GM20000 (cell line): ENCODE measurements at regions not wholly inside any gene's neighbourhood (a gene's known extent, or its start where the extent isn't known, plus 50 kb on each side); places are given as distances from the start of the nearest gene placed in this dataset.

ENCODE experiments used
- DNase-seq: peaks from one replicate; pipeline ENCODE4 v3.0.0; 2012; ENCODE audit warnings: low spot score
- TF ChIP-seq, protein P1 (sequence below): IDR thresholded peaks from 2 replicates; pipeline ENCODE4 v1.5.1; 2012; ENCODE audit warnings: mild to moderate bottlenecking, control low read depth; ENCODE audit errors: extremely low read depth, missing control alignments

DNA sequence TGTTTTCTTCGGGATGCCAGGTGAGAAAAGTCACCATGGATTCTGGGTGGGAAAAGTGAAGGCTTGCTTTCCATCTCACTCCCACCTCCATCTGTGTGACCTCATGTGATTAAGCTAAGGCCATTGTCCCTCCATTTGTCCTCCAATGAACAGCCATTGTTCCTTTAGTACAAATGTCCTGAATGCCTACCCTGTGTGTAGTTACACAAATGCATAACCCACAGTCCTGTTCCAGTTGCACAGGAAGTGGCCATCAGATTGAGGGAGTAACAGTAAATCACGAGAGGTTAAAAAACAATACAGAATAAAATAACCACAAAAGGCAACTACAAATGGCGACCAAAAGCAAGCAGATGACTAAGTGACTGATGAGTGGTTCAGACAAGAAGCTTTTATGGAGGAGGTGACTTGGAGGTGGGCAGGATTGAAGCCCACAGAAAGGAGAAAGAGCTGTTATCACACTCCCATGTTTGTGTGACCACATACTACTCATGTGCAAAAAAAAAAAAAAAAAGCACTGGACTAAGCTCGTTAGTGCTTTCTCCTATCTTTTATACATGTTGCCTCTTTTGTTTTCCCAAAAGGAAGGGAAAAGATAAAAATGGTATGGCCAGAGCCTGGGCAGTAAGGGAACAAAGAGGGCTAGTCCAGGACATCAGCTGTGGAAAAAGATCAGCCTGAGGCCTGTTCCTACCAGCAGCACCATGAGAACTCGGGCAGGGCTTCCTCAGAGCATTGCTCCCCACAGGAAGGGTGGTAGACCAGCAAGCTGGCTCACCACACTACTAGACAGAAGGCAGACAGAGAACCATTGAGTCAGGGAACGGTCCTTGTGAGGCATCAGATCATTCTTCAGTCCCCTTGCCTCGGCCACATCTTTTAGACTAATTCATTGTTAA, 111.0 kb downstream of the TFAP2A start:
- DNase-seq: no peak
- TF ChIP-seq, protein P1, sequence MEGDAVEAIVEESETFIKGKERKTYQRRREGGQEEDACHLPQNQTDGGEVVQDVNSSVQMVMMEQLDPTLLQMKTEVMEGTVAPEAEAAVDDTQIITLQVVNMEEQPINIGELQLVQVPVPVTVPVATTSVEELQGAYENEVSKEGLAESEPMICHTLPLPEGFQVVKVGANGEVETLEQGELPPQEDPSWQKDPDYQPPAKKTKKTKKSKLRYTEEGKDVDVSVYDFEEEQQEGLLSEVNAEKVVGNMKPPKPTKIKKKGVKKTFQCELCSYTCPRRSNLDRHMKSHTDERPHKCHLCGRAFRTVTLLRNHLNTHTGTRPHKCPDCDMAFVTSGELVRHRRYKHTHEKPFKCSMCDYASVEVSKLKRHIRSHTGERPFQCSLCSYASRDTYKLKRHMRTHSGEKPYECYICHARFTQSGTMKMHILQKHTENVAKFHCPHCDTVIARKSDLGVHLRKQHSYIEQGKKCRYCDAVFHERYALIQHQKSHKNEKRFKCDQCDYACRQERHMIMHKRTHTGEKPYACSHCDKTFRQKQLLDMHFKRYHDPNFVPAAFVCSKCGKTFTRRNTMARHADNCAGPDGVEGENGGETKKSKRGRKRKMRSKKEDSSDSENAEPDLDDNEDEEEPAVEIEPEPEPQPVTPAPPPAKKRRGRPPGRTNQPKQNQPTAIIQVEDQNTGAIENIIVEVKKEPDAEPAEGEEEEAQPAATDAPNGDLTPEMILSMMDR: no peak

DNA sequence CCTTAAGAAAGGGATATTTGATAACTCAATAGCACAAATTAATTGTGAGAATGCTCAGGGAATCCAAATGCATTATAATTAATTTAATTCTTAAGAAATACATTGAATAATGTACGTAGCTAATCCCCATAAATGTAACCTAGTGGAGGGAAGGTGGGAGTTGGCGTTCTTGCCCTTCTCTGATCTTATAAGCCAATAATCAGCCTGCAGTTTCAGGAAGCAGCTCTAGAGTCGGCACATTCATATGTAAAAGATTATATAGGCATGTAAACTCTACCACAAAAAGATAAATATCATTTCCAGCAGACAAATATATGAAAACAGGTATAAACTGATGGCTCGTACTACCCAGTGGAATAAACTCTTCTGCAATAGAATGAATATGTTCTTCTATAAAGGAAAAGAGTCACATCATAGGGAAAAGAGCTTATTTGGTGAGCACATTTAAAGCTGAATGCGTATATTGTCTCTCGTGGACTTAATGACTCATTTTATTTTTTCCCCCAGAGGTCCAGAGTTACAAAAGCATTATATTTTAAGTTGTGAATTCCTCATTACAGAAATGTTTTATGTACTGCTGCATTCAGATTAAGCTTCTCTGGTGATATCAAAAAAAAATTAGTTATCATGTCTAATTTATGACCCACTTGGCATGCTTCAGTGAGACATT, 112.2 kb downstream of the TFAP2A start:
- TF ChIP-seq, protein P1: no peak
- no peak for DNase-seq

DNA sequence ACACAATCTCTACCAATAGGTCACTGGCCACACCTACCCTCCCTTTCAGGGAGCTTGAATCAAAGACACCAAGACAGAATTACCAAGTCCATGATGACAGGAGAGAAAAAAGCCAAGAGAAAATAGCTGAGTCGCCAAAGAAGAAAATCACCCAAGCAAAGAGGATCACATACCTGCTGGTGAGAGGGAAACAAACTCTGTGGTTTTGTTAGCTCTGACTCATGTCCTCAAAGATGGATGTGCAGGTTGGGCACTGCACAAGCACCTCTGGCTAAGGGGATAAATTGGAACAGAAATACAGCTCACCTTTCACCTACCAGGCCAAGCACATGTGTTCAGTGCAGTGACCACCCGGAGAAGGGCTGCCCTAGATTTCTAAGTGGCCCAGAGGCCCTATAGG, 114.8 kb downstream of the TFAP2A start:
- no peak for DNase-seq
- TF ChIP-seq, protein P1: no peak

DNA sequence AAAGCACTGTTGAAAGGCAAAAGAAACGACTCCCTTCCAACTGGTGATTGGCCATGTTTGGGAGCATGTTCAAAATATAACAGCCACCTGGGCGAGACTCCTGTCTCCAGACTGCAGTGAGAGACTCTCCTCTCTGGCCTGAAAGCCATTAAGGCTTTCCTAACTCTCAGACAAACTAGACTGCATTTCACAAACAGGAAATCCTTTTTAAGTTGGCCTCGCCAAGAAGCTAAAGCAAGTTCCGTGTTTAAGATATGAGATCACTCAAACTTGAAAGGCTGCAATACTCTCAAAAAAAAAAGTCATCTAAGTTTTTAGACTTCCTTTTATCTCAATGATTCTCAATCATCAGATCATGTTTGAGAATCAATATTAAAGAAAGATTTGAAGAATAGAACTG, 117.0 kb downstream of the TFAP2A start:
- TF ChIP-seq, protein P1: no peak
- no peak for DNase-seq

DNA sequence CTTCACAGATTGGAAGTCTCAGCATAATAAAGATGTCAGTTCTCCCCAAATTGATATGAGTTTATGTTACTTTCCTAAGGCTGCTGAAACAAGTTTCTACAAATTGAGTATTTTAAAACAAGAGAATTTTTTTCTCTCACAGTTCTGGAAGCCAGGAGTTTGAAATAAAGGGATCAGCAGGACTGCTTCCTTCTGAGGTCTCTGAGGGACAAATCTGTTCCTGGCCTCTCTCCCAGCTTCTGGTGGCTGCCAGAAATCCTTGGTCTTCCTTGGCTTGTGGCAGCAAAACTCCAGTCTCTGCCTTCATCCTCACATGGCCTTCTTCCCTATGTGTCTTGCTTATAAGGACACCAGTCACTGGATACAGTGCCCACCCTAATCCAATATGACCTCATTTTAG, 136.1 kb downstream of the TFAP2A start:
- DNase-seq: no peak
- TF ChIP-seq, protein P1: no peak

DNA sequence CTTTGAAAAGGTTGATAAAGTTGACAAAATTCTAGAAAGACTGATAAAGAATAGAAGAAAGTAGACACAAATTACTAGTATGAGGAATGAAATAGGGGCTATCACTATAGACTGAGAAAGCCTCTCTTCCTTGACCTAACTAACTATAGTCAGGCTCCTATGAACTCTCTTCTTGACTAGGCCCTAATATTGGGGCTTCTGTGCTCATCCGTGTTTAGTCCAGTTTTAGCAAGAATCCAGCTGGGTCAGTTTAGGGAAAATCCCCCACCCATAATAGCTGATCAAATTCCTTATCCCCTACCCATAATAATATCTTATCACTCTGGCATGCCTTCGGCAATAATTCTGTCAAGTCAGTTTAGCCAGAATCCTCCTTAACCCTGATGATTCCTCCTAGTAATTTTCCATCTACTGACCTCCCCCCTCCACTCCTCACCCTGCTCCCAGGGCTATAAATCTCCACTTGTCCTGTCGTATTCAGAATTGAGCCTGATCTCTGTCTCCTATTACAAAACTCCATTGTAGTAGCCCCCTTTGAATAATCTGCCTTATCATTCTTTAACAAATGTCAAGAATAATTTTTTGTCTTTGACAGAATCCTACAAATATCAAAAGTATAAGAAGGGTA, 138.1 kb downstream of the TFAP2A start:
- no peak for DNase-seq
- TF ChIP-seq, protein P1: no peak

DNA sequence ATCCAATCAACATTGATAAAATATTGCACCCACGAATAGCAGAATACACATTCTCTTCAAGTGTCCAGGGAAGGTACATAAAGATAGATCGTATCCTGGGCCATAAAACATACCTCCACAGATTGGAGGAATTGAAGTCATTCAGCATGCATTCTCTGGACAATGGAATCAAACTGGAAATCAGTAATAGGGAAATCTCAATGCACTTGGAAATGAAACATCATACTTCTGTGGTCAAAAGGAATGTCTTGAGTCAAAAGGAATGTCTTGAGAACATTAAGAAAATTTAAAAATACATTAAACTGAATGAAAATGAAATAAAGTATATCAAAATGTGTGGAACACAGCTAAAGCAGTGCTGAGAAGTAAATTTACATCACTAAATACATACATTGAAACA, 138.8 kb downstream of the TFAP2A start:
- TF ChIP-seq, protein P1: no peak
- DNase-seq: no peak
